ENCODE measurements at regions not wholly inside any gene's neighbourhood (a gene's known extent, or its start where the extent isn't known, plus 50 kb on each side); places are given as distances from the start of the nearest gene placed in this dataset.

- no peak for DNase-seq
These were observed 499.1 kb downstream of the ACTR3B start for GRCh38 chr7:153258686-153259085.

- no peak for DNase-seq
These were observed 516.8 kb downstream of the ACTR3B start for GRCh38 chr7:153276394-153276793.

- no peak for DNase-seq
These were observed 527.2 kb downstream of the ACTR3B start for GRCh38 chr7:153286763-153287162.

- no peak for DNase-seq
These were observed 530.5 kb downstream of the ACTR3B start for GRCh38 chr7:153290066-153290465.

DNA sequence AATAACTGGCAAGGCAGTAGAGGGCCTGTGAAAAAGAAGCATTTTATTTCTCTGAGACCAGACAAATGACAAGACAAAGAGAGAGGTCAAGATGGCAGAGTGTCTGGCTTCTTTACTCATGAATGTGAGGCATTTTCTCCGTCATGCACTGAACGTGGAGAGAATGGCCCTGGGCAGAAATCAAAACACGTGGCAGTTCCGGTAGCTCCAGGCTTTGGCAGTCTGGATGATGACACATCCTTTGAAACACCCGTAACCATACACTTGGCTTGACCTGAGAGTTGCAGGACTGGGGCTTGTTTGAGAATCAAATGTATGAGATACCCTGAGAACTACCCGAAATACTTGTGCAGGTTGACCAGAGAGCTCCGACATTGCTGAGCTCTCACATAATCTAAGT lies 537.6 kb downstream of the ACTR3B start:
- DNase-seq, result no peak

DNA sequence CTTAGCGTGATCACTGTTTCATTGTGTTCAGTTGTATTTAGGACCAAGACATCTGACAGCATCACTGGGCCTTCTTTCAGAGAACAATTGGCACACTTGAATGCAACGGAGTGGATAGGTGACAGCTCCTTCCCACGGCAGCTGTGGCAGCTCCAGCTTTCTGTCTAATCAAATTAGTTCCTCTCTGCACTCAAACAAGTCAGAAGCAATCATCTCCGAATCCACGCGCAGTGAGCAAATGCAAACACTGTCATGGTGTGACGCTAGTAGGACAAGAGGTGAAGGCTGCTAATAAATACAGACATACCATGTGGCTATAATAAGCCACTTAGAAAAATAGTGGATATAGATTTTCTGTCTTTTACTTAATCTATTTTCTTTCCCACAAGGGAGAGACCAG lies 542.4 kb downstream of the ACTR3B start:
- no peak for DNase-seq

GRCh38 chr7:153320005-153320404 lies 560.5 kb downstream of the ACTR3B start:
- no peak for DNase-seq

- no peak for DNase-seq
These were observed 561.1 kb downstream of the ACTR3B start for GRCh38 chr7:153320681-153321080.

- no peak for DNase-seq
These were observed 563.4 kb downstream of the ACTR3B start for GRCh38 chr7:153322991-153323390.

DNA sequence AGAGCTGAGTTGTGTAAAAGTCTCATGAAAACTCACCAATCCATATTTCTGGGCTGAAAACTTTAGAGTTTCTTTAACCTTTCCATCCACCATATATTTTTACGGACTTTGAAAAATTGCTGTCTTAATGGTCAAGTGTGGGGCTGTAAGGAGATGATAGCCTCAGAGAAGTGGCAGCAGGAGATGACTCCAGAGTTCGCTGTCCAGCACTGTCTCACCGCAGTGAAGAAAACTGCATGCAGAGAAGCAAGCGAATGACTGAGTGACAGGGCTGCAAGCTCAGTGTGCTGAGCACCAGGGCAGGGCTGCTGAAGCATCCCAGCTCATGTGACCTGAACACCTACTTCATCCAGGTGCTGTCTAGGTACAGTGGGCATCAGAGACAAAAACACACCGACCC lies 564.5 kb downstream of the ACTR3B start:
- no peak for DNase-seq

DNA sequence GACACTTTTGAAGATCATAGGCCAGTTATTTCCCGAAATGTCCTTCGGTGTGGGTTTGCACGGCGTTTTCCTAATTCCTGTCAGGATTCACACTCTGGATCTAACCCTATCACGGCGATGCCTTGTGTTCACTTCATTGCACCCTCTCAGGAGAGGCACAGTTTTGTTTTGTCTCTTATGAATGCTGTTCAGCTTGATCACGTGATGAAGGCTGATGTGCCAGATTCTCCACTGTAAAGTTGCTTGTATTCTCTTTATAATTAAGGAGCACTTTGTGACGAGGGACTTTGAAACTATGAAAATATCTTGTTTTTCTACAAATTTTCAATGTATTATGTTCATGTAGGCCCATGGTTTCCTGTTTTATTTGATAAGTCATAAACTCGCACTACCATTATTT lies 568.1 kb downstream of the ACTR3B start:
- no peak for DNase-seq

GRCh38 chr7:153331427-153331826 lies 571.9 kb downstream of the ACTR3B start:
- DNase-seq, result no peak

DNA sequence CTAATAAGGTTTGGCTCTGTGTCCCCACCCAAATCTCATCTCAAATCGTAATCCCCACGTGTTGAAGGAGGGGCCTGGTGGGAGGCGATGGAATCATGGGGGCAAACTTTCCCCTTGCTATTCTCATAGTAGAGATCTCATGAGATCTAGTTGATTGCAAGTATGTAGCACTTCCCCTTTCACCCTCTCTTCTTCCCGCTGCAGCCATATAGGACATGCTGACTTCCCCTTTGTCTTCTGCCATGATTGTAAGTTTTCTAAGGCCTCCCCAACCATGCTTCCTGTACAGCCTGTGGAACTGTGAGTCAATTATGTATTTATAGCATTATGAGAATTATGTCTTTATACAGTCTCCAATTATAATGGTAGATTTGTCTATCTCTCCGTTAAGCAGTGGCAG lies 594.5 kb downstream of the ACTR3B start:
- no peak for DNase-seq

DNA sequence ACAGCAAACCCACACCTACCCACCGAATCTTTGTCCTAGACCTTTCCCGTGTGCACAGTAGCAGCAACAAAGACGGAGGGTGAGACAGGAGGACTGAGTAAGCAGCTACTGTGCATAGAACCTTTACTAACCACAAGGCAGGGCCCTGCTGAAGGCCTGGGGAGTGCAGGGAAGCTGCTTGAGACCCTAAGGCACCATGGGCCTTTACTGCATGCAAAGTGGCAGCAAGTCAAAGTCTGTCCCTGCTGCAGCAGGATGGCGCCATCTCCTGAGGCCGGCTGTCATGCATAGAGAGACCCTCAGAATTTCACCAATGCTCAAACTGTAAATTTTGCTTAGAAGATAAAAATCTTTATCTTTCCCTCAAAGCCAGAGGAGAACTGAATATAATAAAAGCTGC lies 610.5 kb downstream of the ACTR3B start:
- no peak for DNase-seq

GRCh38 chr7:153380636-153381035 lies 621.1 kb downstream of the ACTR3B start:
- DNase-seq, result no peak

- peak; percentile 48 for DNase-seq
These were observed 621.9 kb downstream of the ACTR3B start for GRCh38 chr7:153381275-153382040.

GRCh38 chr7:153382641-153383101 lies 623.1 kb downstream of the ACTR3B start:
- DNase-seq, result no peak

GRCh38 chr7:153383781-153384180 lies 624.2 kb downstream of the ACTR3B start:
- DNase-seq, result peak; percentile 44

- no peak for DNase-seq
These were observed 626.0 kb downstream of the ACTR3B start for GRCh38 chr7:153385502-153385901.

DNA sequence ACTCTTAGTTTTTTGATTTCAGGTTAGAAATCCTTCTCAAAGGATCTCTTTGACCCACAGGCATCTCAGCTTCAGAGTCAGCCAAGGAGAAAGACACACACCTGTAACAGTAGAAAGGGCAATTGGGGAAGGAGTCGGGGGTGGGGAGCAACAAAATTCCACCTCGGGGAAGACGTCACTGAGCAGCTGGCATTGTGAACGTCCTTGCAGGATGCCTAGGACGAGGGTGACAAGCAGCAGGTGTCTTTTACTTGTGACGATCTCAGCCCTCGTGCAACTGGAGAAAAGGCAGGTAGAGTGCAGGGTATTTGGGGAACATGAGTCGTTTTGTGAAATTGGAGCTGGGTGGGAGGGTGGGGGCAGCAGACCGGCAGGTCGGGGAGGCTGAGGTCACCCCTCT lies 627.0 kb downstream of the ACTR3B start:
- no peak for DNase-seq

DNA sequence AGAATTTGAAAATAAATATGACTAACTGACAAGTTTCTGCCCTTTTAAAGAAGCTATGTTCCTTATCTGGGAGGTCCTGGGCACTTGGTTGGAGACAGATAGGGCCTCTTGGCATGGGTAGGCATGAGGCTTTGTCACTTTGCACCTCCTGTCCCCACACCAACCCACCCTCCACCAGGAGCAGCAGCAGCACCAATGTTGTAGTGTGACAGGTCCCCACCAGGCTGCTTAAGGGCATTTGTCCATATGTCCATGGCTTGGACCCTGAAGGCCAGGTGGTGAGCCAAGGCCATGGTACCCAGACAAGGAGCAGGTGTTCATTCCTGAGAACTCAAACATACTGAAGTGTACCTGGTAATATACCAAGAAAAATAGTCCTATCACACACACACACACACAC lies 629.1 kb downstream of the ACTR3B start:
- DNase-seq, result no peak

- no peak for DNase-seq
These were observed 629.7 kb downstream of the ACTR3B start for GRCh38 chr7:153389261-153389660.

DNA sequence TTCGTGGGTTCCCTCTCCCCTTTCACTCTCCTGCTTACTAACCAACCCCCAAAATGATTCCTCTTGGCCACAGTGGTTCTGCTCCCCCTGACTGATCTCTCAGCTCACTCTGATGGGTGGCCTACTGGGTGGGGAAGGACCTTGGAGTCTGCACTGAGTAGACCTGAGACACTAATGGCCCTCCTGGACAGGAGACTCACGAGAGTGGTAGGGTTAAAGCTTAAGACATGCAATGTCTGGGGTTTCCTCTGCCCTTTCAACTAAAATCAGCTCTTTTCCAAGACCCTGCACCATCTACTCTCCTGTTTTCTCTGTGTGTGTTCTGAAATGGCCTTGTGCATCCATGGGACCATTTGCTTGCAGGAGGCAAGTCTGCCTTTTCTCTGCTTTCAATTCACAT lies 631.4 kb downstream of the ACTR3B start:
- DNase-seq, result no peak

- no peak for DNase-seq
These were observed 633.2 kb downstream of the ACTR3B start for GRCh38 chr7:153392726-153393125.

DNA sequence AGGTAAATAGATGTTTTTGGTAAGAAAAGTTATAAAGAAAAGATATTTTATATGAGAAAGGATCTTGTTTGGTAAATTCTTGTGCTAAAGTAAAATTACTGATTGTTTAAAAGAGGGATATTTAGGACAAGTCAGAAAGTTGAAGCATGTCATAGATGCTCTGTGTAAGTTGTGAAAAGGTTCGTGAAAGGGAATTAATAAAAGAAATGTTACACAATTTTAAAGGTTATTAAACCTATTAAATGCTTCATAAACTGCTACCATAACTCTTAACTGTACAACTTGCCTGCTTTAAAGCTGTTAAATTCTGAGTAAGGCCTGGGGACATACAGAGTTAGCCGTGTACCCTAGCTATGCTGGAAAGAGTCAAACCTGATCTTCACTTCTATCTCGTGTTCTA lies 634.1 kb downstream of the ACTR3B start:
- DNase-seq, result no peak

Measured in NCI-H1105 treated with DMSO at 0.1 percent for 48 hours (cell line).